CD14-positive monocyte (primary cell): ENCODE measurements at regions not wholly inside any gene's neighbourhood (a gene's known extent, or its start where the extent isn't known, plus 50 kb on each side); places are given as distances from the start of the nearest gene placed in this dataset.

Source experiments
- DNase-seq, 3 donors: peaks; one replicate each; pipeline ENCODE4 v3.0.0-alpha.2; 2011 to 2022
- H2AFZ ChIP-seq: 2 replicates; pipeline ENCODE4 v1.6.0; 2012; ENCODE audit warnings: mild to moderate bottlenecking, low read depth, low read length, inconsistent platforms; ENCODE audit not compliant: insufficient read depth, poor library complexity, severe bottlenecking
- H3K27ac ChIP-seq, 2 donors: 1 replicate in 1 of 2; 2 replicates in 1 of 2; pipeline ENCODE4 v1.5.1; 2012 to 2013; ENCODE audit warnings: low read length in 2 of 2, control low read depth in 1 of 2, inconsistent platforms in 1 of 2, low read depth in 1 of 2, mild to moderate bottlenecking in 1 of 2
- H3K27me3 ChIP-seq, 2 donors: one replicate each; pipeline versions ENCODE4 v1.6.0 to v1.6.1; 2011 to 2013; ENCODE audit warnings: low read length in 2 of 2; ENCODE audit not compliant: control insufficient read depth in 2 of 2, insufficient read depth in 2 of 2
- H3K36me3 ChIP-seq, 2 donors: replicated peaks in 1 of 2; 1 replicate in 1 of 2; 2 replicates in 1 of 2; pipeline versions ENCODE4 v1.5.1 to v1.6.1; 2012 to 2013; ENCODE audit warnings: low read length in 2 of 2, control low read depth in 1 of 2, inconsistent platforms in 1 of 2, mild to moderate bottlenecking in 1 of 2; ENCODE audit not compliant: insufficient read depth in 2 of 2, control insufficient read depth in 1 of 2
- H3K4me1 ChIP-seq, 2 donors: 1 replicate in 1 of 2; 2 replicates in 1 of 2; pipeline versions ENCODE4 v1.5.1 to v1.6.1; 2012 to 2013; ENCODE audit warnings: low read length in 2 of 2, control low read depth in 1 of 2, inconsistent platforms in 1 of 2, mild to moderate bottlenecking in 1 of 2, moderate library complexity in 1 of 2; ENCODE audit not compliant: insufficient read depth in 2 of 2, control insufficient read depth in 1 of 2
- H3K4me2 ChIP-seq: replicated peaks from 2 replicates; pipeline ENCODE3; 2012; ENCODE audit warnings: low read length, moderate library complexity, mild to moderate bottlenecking; ENCODE audit not compliant: poor library complexity, severe bottlenecking; ENCODE audit errors: extremely low read depth
- H3K4me3 ChIP-seq, 3 experiments: fragments of 200-600 bp in 1 of 3; sonication (generic) in 1 of 3; replicated peaks in 1 of 3; 1 replicate in 2 of 3; 2 replicates in 1 of 3; pipeline ENCODE4 v1.5.1; 2011 to 2013; ENCODE audit warnings: low read length in 3 of 3, mild to moderate bottlenecking in 3 of 3, control low read depth in 2 of 3, low read depth in 2 of 3, inconsistent platforms in 1 of 3, moderate library complexity in 1 of 3
- H3K79me2 ChIP-seq: 2 replicates; pipeline ENCODE4 v1.6.0; 2012; ENCODE audit warnings: mild to moderate bottlenecking, control low read depth, inconsistent platforms, low read length, moderate library complexity; ENCODE audit not compliant: insufficient read depth
- H3K9ac ChIP-seq: 2 replicates; pipeline ENCODE4 v1.6.0; 2017; ENCODE audit warnings: low read length, mild to moderate bottlenecking; ENCODE audit not compliant: insufficient read depth, poor library complexity, severe bottlenecking
- H3K9me3 ChIP-seq, 2 donors: replicated peaks in 1 of 2; 1 replicate in 1 of 2; 2 replicates in 1 of 2; pipeline versions ENCODE4 v1.5.1 to v1.6.1; 2012 to 2013; ENCODE audit warnings: low read length in 2 of 2, control low read depth in 1 of 2; ENCODE audit not compliant: control insufficient read depth in 1 of 2, insufficient read depth in 1 of 2
- H4K20me1 ChIP-seq: 2 replicates; pipeline ENCODE4 v1.6.0; 2012; ENCODE audit warnings: mild to moderate bottlenecking, low read length, control low read depth, moderate library complexity; ENCODE audit not compliant: insufficient read depth
- H3K27ac Mint-ChIP-seq, 7 donors: one replicate each; pipeline ENCODE4 v1.8.0; 2020; ENCODE audit warnings: mild to moderate bottlenecking in 7 of 7, mixed read lengths in 7 of 7, moderate library complexity in 6 of 7, inconsistent platforms in 2 of 7
- H3K27me3 Mint-ChIP-seq, 3 donors: one replicate each; pipeline ENCODE4 v1.8.0; 2021 to 2022; ENCODE audit warnings: low read depth in 3 of 3, mild to moderate bottlenecking in 3 of 3, mixed read lengths in 3 of 3, moderate library complexity in 3 of 3, inconsistent platforms in 1 of 3
- H3K36me3 Mint-ChIP-seq, 2 donors: one replicate each; pipeline ENCODE4 v1.8.0; 2020; ENCODE audit warnings: mixed read lengths in 2 of 2, inconsistent platforms in 1 of 2, mild to moderate bottlenecking in 1 of 2
- H3K4me1 Mint-ChIP-seq: one replicate; pipeline ENCODE4 v1.8.0; 2020; ENCODE audit warnings: mild to moderate bottlenecking, mixed read lengths
- H3K4me3 Mint-ChIP-seq, 2 donors: one replicate each; pipeline ENCODE4 v1.8.0; 2020; ENCODE audit warnings: mild to moderate bottlenecking in 2 of 2, mixed read lengths in 2 of 2, moderate library complexity in 1 of 2
- H3K9me3 Mint-ChIP-seq, 7 donors: one replicate each; pipeline ENCODE4 v1.8.0; 2020 to 2022; ENCODE audit warnings: mixed read lengths in 7 of 7, mild to moderate bottlenecking in 6 of 7, moderate library complexity in 6 of 7, inconsistent platforms in 2 of 7
- WGBS: methylation state at CpG from one replicate; pipeline ENCODE4 v1.1.5; 2013; ENCODE audit warnings: missing lambda C conversion rate; ENCODE audit not compliant: insufficient coverage; 5-methylcytosine and 5-hydroxymethylcytosine counted together
- intact Hi-C, 2 donors: fragments of 100-400 bp; cut with micrococcal nuclease; formaldehyde crosslinking; loops; one replicate each; pipeline versions ENCODE4 v1.15.0 to v1.15.1; 2023
- TF ChIP-seq, protein P1 (sequence below): fragments of 200-600 bp; IDR thresholded peaks from one replicate; pipeline ENCODE4 v1.8.0; 2022; ENCODE audit warnings: antibody characterized with exemption, mild to moderate bottlenecking

DNA sequence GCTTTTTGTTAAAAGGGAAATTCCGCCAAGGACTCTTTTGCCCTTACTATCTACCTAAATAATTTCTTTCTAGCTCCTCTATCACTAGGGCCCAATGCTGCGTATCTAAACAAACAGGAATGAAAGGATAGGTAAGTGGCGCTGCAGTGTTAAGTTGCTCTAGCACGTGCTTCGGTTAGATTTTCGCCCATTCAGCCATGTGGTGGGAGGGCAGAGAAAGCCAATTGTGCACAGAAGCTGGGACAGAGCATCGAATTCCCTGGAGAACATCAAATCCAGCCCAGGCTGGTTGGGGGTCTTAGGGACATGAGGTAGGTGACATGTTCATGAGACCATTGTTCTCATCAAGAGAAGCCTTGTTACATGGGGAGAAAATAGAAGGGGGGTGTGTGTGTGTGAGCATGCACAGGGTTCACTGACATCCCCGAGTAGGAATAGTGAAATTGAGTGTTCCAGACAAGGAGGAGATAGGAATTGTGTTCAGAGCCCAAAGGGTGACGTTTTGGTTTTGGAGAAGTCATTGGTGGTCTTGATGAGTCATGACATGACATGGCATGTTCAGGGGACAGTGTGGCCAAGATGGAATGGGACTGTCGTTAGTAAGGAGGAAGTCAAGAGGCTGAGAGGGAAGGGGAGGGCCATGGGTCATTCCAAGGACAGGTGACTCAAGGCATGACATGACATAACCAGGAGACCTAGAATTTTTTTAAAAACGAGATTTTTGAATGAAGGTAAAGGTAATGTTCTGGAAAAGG is 107.1 kb downstream of the TLR5 start:
- Histone ChIP-seq H3K27me3 (no peaks in the 10 kb centered on the region), H3K9me3 (no peaks in the 10 kb centered on the region), H3K9ac (no peak overlapping the region), H3K27ac (no peak overlapping the region), H4K20me1 (no peaks in the 10 kb centered on the region), H3K79me2 (no peaks in the 10 kb centered on the region), H3K4me2 (no peak overlapping the region), H2AFZ (no peak overlapping the region), H3K4me1 (no peaks in the 10 kb centered on the region), H3K4me3 (no peak overlapping the region), H3K36me3 (no peaks in the 10 kb centered on the region)
- intact Hi-C loops = no loop called here
- H3K4me1 Mint-ChIP-seq = peaks cover 5% of the 10 kb centered on the region
- peaks cover 0 to 3% (median 0%) of the 10 kb centered on the region in 7 donors for H3K9me3 Mint-ChIP-seq
- TF ChIP-seq, protein P1, sequence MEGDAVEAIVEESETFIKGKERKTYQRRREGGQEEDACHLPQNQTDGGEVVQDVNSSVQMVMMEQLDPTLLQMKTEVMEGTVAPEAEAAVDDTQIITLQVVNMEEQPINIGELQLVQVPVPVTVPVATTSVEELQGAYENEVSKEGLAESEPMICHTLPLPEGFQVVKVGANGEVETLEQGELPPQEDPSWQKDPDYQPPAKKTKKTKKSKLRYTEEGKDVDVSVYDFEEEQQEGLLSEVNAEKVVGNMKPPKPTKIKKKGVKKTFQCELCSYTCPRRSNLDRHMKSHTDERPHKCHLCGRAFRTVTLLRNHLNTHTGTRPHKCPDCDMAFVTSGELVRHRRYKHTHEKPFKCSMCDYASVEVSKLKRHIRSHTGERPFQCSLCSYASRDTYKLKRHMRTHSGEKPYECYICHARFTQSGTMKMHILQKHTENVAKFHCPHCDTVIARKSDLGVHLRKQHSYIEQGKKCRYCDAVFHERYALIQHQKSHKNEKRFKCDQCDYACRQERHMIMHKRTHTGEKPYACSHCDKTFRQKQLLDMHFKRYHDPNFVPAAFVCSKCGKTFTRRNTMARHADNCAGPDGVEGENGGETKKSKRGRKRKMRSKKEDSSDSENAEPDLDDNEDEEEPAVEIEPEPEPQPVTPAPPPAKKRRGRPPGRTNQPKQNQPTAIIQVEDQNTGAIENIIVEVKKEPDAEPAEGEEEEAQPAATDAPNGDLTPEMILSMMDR = no peak
- WGBS = 64% methylated on average over 9 of the region's 11 CpGs
- H3K27me3 Mint-ChIP-seq = peaks cover 3 to 4% (median 3%) of the 10 kb centered on the region in 3 donors
- no peaks in the 10 kb centered on the region for H3K36me3 Mint-ChIP-seq
- H3K4me3 Mint-ChIP-seq = no peak overlapping the region
- DNase-seq = peak in 2 of 3 donors; percentile 0 to 43
- peak overlapping the region in 1 of 7 donors; percentile 6 for H3K27ac Mint-ChIP-seq

DNA sequence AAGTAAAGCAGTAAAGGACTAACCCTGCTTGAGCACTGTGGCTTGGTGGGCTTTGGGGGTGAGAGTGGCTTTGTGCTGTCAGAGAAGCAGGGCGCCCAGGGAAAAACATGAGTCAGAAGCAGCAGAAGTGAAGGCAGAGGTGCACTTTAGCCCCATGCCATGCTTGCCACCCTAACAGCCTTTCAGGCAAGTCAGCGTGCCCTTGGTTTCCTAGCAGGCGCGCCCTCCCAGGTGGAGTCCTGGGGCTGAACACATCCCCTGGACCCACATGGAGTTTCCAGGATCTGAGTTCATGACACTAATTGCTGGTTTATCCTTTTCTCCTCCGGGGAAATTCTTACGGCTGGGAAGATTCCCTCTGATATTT is 106.6 kb downstream of the TLR5 start:
- 100% methylated on average over 4 of the region's 6 CpGs for WGBS
- Histone ChIP-seq H4K20me1 (no peaks in the 10 kb centered on the region), H3K36me3 (no peaks in the 10 kb centered on the region), H3K4me2 (no peak overlapping the region), H3K9ac (no peak overlapping the region), H3K4me1 (no peaks in the 10 kb centered on the region), H3K4me3 (no peak overlapping the region), H3K9me3 (no peaks in the 10 kb centered on the region), H3K79me2 (no peaks in the 10 kb centered on the region), H3K27ac (no peak overlapping the region), H2AFZ (no peak overlapping the region), H3K27me3 (no peaks in the 10 kb centered on the region)
- Mint-ChIP-seq H3K36me3 (no peaks in the 10 kb centered on the region), H3K27me3 (peaks cover 3 to 6% (median 4%) of the 10 kb centered on the region in 3 donors), H3K9me3 (peaks cover 0 to 3% (median 0%) of the 10 kb centered on the region in 7 donors), H3K4me1 (peaks cover 5% of the 10 kb centered on the region), H3K4me3 (no peak overlapping the region), H3K27ac (no peak overlapping the region)
- DNase-seq = no peak
- TF ChIP-seq, protein P1 = no peak
- intact Hi-C loops = no loop called here
